Ureter (tissue), 1 donor: ENCODE measurements at regions not wholly inside any gene's neighbourhood (a gene's known extent, or its start where the extent isn't known, plus 50 kb on each side); places are given as distances from the start of the nearest gene placed in this dataset.
A peak's percentile ranks its signal among the peaks of the same experiment; 100 is the strongest.

Experiments
- DNase-seq: peaks from one replicate; pipeline ENCODE4 v3.0.0-alpha.2; 2020; ENCODE audit warnings: low spot score
- donor health status: DM: yes; HTN: yes; CAD: no.

GRCh38 chr2:209368914-209369313 lies 54.9 kb upstream of the MAP2 start:
- DNase-seq, result peak; percentile 81

- DNase-seq, result no peak
Measured at GRCh38 chr2:209369656-209370055, 54.2 kb upstream of the MAP2 start.

- DNase-seq, result no peak
Measured at GRCh38 chr2:209371407-209371806, 52.4 kb upstream of the MAP2 start.
